H9 (cell line): ENCODE measurements at regions not wholly inside any gene's neighbourhood (a gene's known extent, or its start where the extent isn't known, plus 50 kb on each side); places are given as distances from the start of the nearest gene placed in this dataset.

Source experiments
- DNase-seq: peaks from one replicate; pipeline ENCODE4 v3.0.0-alpha.2; 2017
- H2AFZ ChIP-seq: one replicate; pipeline ENCODE4 v1.6.1; 2013; ENCODE audit warnings: mild to moderate bottlenecking, low read length, control low read depth, moderate library complexity
- H2AK5ac ChIP-seq: 2 replicates; pipeline ENCODE4 v1.6.1; 2013; ENCODE audit warnings: low read length, control low read depth, mixed read lengths; ENCODE audit not compliant: insufficient read length
- H2BK120ac ChIP-seq: one replicate; pipeline ENCODE4 v1.6.1; 2013; ENCODE audit warnings: low read depth, mild to moderate bottlenecking, low read length, control low read depth, inconsistent platforms; ENCODE audit not compliant: poor library complexity, severe bottlenecking
- H2BK12ac ChIP-seq: 2 replicates; pipeline ENCODE4 v1.6.1; 2013; ENCODE audit warnings: low read length, control low read depth, mixed read lengths, low read depth; ENCODE audit not compliant: insufficient read length
- H2BK15ac ChIP-seq: 2 replicates; pipeline ENCODE4 v1.6.1; 2013; ENCODE audit warnings: low read depth, low read length, control low read depth
- H2BK20ac ChIP-seq: one replicate; pipeline ENCODE4 v1.6.1; 2013; ENCODE audit warnings: low read depth, mild to moderate bottlenecking, low read length, control low read depth, inconsistent platforms; ENCODE audit not compliant: poor library complexity, severe bottlenecking
- H2BK5ac ChIP-seq: 2 replicates; pipeline ENCODE4 v1.6.1; 2013; ENCODE audit warnings: low read length, control low read depth, mixed read lengths; ENCODE audit not compliant: insufficient read length
- H3K14ac ChIP-seq: 2 replicates; pipeline ENCODE4 v1.6.1; 2013; ENCODE audit warnings: low read length, control low read depth; ENCODE audit not compliant: insufficient read depth
- H3K18ac ChIP-seq: 2 replicates; pipeline ENCODE4 v1.6.1; 2013; ENCODE audit warnings: low read depth, mild to moderate bottlenecking, mixed read lengths, low read length, control low read depth; ENCODE audit not compliant: insufficient read length
- H3K23ac ChIP-seq: 2 replicates; pipeline ENCODE4 v1.6.1; 2013; ENCODE audit warnings: low read length, control low read depth, mixed read lengths, low read depth; ENCODE audit not compliant: insufficient read length
- H3K23me2 ChIP-seq: 2 replicates; pipeline ENCODE4 v1.6.1; 2013; ENCODE audit warnings: low read depth, mild to moderate bottlenecking, mixed read lengths, low read length, control low read depth; ENCODE audit not compliant: insufficient read length, poor library complexity, severe bottlenecking
- H3K27ac ChIP-seq: 2 replicates; pipeline ENCODE4 v1.5.1; 2013; ENCODE audit warnings: low read length, control low read depth, mixed read lengths, low read depth; ENCODE audit not compliant: insufficient read length
- H3K27me3 ChIP-seq: 2 replicates; pipeline ENCODE4 v1.6.1; 2013; ENCODE audit warnings: low read length, control low read depth, inconsistent platforms; ENCODE audit not compliant: insufficient read depth
- H3K4ac ChIP-seq: 2 replicates; pipeline ENCODE4 v1.6.1; 2013; ENCODE audit warnings: low read depth, mild to moderate bottlenecking, control low read depth, inconsistent platforms, low read length, moderate library complexity
- H3K4me1 ChIP-seq: 2 replicates; pipeline ENCODE4 v1.6.1; 2013; ENCODE audit warnings: low read length, control low read depth, inconsistent platforms; ENCODE audit not compliant: insufficient read depth
- H3K4me2 ChIP-seq: 2 replicates; pipeline ENCODE4 v1.6.1; 2013; ENCODE audit warnings: low read length, control low read depth, mixed read lengths; ENCODE audit not compliant: insufficient read length, insufficient read depth
- H3K56ac ChIP-seq: 2 replicates; pipeline ENCODE4 v1.6.1; 2013; ENCODE audit warnings: low read depth, mild to moderate bottlenecking, mixed read lengths, low read length, control low read depth; ENCODE audit not compliant: insufficient read length
- H3K79me1 ChIP-seq: 2 replicates; pipeline ENCODE4 v1.6.1; 2013; ENCODE audit warnings: low read depth, mild to moderate bottlenecking, moderate library complexity, low read length, control low read depth, inconsistent platforms; ENCODE audit not compliant: insufficient read depth, poor library complexity, severe bottlenecking
- H3K79me2 ChIP-seq: 2 replicates; pipeline ENCODE4 v1.6.1; 2013; ENCODE audit warnings: low read length, control low read depth, inconsistent platforms; ENCODE audit not compliant: insufficient read depth
- H3K9ac ChIP-seq: 2 replicates; pipeline ENCODE4 v1.6.1; 2013; ENCODE audit warnings: low read length, control low read depth, mixed read lengths; ENCODE audit not compliant: insufficient read length; ENCODE audit errors: extremely low read depth
- H3K9me3 ChIP-seq: one replicate; pipeline ENCODE4 v1.6.1; 2013; ENCODE audit warnings: low read depth, low read length, inconsistent platforms; ENCODE audit not compliant: control insufficient read depth
- H3T11ph ChIP-seq: one replicate; pipeline ENCODE4 v1.6.1; 2013; ENCODE audit warnings: mild to moderate bottlenecking, low read length, control low read depth, inconsistent platforms
- H4K20me1 ChIP-seq: one replicate; pipeline ENCODE4 v1.6.1; 2013; ENCODE audit not compliant: control insufficient read depth, insufficient read length, insufficient read depth
- H4K5ac ChIP-seq: 2 replicates; pipeline ENCODE4 v1.6.1; 2013; ENCODE audit warnings: low read depth, mild to moderate bottlenecking, mixed read lengths, low read length, control low read depth; ENCODE audit not compliant: insufficient read length
- H4K8ac ChIP-seq: replicated peaks from 2 replicates; pipeline ENCODE4 v1.6.1; 2013; ENCODE audit warnings: low read length, control low read depth, mixed read lengths, low read depth; ENCODE audit not compliant: insufficient read length
- H4K91ac ChIP-seq: 2 replicates; pipeline ENCODE4 v1.6.1; 2013; ENCODE audit warnings: low read depth, mild to moderate bottlenecking, moderate library complexity, mixed read lengths, low read length, control low read depth; ENCODE audit not compliant: insufficient read length
- H3K27ac Mint-ChIP-seq, 3 experiments: 2 replicates in 2 of 3; 3 replicates in 1 of 3; pipeline ENCODE4 v1.8.0; 2020 to 2021; ENCODE audit warnings: mixed read lengths in 3 of 3, mild to moderate bottlenecking in 1 of 3, moderate library complexity in 1 of 3
- H3K27me3 Mint-ChIP-seq: 2 replicates; pipeline ENCODE4 v1.8.0; 2021; ENCODE audit warnings: low read depth, mild to moderate bottlenecking, moderate library complexity, mixed read lengths
- H3K36me3 Mint-ChIP-seq, 3 experiments: 2 replicates in 2 of 3; 3 replicates in 1 of 3; pipeline ENCODE4 v1.8.0; 2020 to 2021; ENCODE audit warnings: low read depth in 3 of 3, mixed read lengths in 3 of 3; ENCODE audit not compliant: insufficient read depth in 1 of 3
- H3K4me1 Mint-ChIP-seq, 2 experiments: 2 replicates each; pipeline ENCODE4 v1.8.0; 2020; ENCODE audit warnings: mixed read lengths in 2 of 2
- H3K4me3 Mint-ChIP-seq, 2 experiments: 2 replicates in 1 of 2; 3 replicates in 1 of 2; pipeline ENCODE4 v1.8.0; 2020 to 2021; ENCODE audit warnings: mild to moderate bottlenecking in 2 of 2, mixed read lengths in 2 of 2, moderate library complexity in 1 of 2
- H3K9me3 Mint-ChIP-seq, 2 experiments: 2 replicates in 1 of 2; 3 replicates in 1 of 2; pipeline ENCODE4 v1.8.0; 2020; ENCODE audit warnings: mild to moderate bottlenecking in 2 of 2, mixed read lengths in 2 of 2, moderate library complexity in 1 of 2
- CTCF ChIP-seq: fragments of 200-600 bp; sonication (generic); conservative IDR thresholded peaks from 3 replicates; pipeline ENCODE4 v1.8.0; 2021; ENCODE audit warnings: antibody characterized with exemption, mild to moderate bottlenecking
- WGBS: extraction: QIAGEN DNeasy Blood & Tissue Kit; methylation state at CpG from one replicate; pipeline ENCODE4 v1.1.7; 2013; ENCODE audit warnings: missing lambda C conversion rate, low lambda C conversion rate, mixed read lengths; ENCODE audit not compliant: insufficient read length; ENCODE audit errors: extremely low coverage; 5-methylcytosine and 5-hydroxymethylcytosine counted together

GRCh38 chr2:20106746-20107145, 55.3 kb upstream of the LAPTM4A start:
- no peak overlapping the region for H2BK12ac ChIP-seq
- H3K9ac ChIP-seq = no peak overlapping the region
- H3K9me3 ChIP-seq = no peaks in the 10 kb centered on the region
- peak overlapping the region; percentile 55 for H3K4me2 ChIP-seq
- H3K27ac Mint-ChIP-seq = no peak overlapping the region
- no peak overlapping the region for H2AK5ac ChIP-seq
- peaks cover 11 to 14% of the 10 kb centered on the region in 2 experiments; a peak in 4 of 5 replicates for H3K9me3 Mint-ChIP-seq
- TF ChIP-seq CTCF = peak; percentile 83
- H2BK120ac ChIP-seq = no peak overlapping the region
- no peaks in the 10 kb centered on the region for H4K20me1 ChIP-seq
- peaks cover 30% of the 10 kb centered on the region for H3K27me3 Mint-ChIP-seq
- H3K79me1 ChIP-seq = no peaks in the 10 kb centered on the region
- 0 out of 2 replicates have a peak overlapping the region, but pooled peaks have one; percentile 67 for H3K14ac ChIP-seq
- H3K56ac ChIP-seq = no peak overlapping the region
- H3T11ph ChIP-seq = no peak overlapping the region
- H3K4me1 Mint-ChIP-seq = peaks cover 2 to 3% of the 10 kb centered on the region in 2 experiments
- H2BK15ac ChIP-seq = no peak overlapping the region
- H2BK20ac ChIP-seq = no peak overlapping the region
- no CpG with 5 or more reads among the region's 34 CpGs for WGBS
- no peak overlapping the region for H3K27ac ChIP-seq
- H3K27me3 ChIP-seq = no peaks in the 10 kb centered on the region
- H3K79me2 ChIP-seq = no peaks in the 10 kb centered on the region
- H3K18ac ChIP-seq = peak overlapping the region; percentile 43
- no peak overlapping the region for H2BK5ac ChIP-seq
- peak; percentile 89 for DNase-seq
- peaks cover 0 to 7% (median 0%) of the 10 kb centered on the region in 3 experiments; a peak in 3 of 7 replicates for H3K36me3 Mint-ChIP-seq
- no peak overlapping the region for H4K5ac ChIP-seq
- no peaks in the 10 kb centered on the region for H3K4me1 ChIP-seq
- H4K8ac ChIP-seq = no peak overlapping the region
- H3K23ac ChIP-seq = no peak overlapping the region
- H4K91ac ChIP-seq = no peak overlapping the region
- H3K23me2 ChIP-seq = no peaks in the 10 kb centered on the region
- H3K4me3 Mint-ChIP-seq = peak overlapping the region; percentile 59 to 71
- no peak overlapping the region for H2AFZ ChIP-seq
- no peak overlapping the region for H3K4ac ChIP-seq
